Neural cell (in vitro differentiated cells): ENCODE measurements at regions not wholly inside any gene's neighbourhood (a gene's known extent, or its start where the extent isn't known, plus 50 kb on each side); places are given as distances from the start of the nearest gene placed in this dataset.

Experiments used
- H2AFZ ChIP-seq: fragments of 200-600, 300-800 bp; sonication (generic), shearing (Covaris generic); 2 replicates; pipeline ENCODE4 v1.6.0; 2014; ENCODE audit warnings: low read depth, mild to moderate bottlenecking, antibody characterized with exemption, low read length, moderate library complexity
- H3F3A ChIP-seq: fragments of 200-600 bp; shearing (Covaris generic); 2 replicates; pipeline ENCODE4 v1.6.1; 2016; ENCODE audit warnings: mild to moderate bottlenecking, moderate library complexity, mixed read lengths, antibody characterized with exemption, low read length; ENCODE audit not compliant: insufficient read depth, poor library complexity, severe bottlenecking
- H3K27ac ChIP-seq: fragments of 200-600, 300-800 bp; sonication (generic), shearing (Covaris generic); 2 replicates; pipeline ENCODE4 v1.5.1; 2014; ENCODE audit warnings: mild to moderate bottlenecking, low read length, moderate library complexity
- H3K27me3 ChIP-seq: fragments of 300-800, 200-600 bp; sonication (generic), shearing (Covaris generic); 2 replicates; pipeline ENCODE4 v1.6.0; 2014; ENCODE audit warnings: mild to moderate bottlenecking, low read depth, low read length, moderate library complexity; ENCODE audit not compliant: insufficient read depth
- H3K36me3 ChIP-seq: fragments of 300-800, 200-600 bp; sonication (generic), shearing (Covaris generic); 2 replicates; pipeline ENCODE4 v1.5.1; 2014; ENCODE audit warnings: mild to moderate bottlenecking, antibody characterized with exemption, low read length, moderate library complexity; ENCODE audit not compliant: insufficient read depth
- H3K4me2 ChIP-seq: fragments of 300-800, 200-600 bp; sonication (generic), shearing (Covaris generic); 2 replicates; pipeline ENCODE4 v1.6.0; 2014; ENCODE audit warnings: mild to moderate bottlenecking, low read length
- H3K4me3 ChIP-seq: fragments of 300-800, 200-600 bp; sonication (generic), shearing (Covaris generic); 2 replicates; pipeline ENCODE4 v1.5.1; 2014; ENCODE audit warnings: mild to moderate bottlenecking, low read length, moderate library complexity
- H3K79me2 ChIP-seq: fragments of 200-600 bp; shearing (Covaris generic); replicated peaks from 2 replicates; pipeline ENCODE4 v1.6.0; 2014; ENCODE audit warnings: mild to moderate bottlenecking, low read length, moderate library complexity; ENCODE audit not compliant: insufficient read depth
- H3K9ac ChIP-seq: fragments of 300-800, 200-600 bp; sonication (generic), shearing (Covaris generic); 2 replicates; pipeline ENCODE4 v1.6.1; 2016; ENCODE audit warnings: mild to moderate bottlenecking, low read length, mixed read lengths
- H3K9me2 ChIP-seq: fragments of 200-600 bp; shearing (Covaris generic); 2 replicates; pipeline ENCODE4 v1.6.1; 2016; ENCODE audit warnings: mild to moderate bottlenecking, low read length, mixed read lengths; ENCODE audit not compliant: insufficient read depth
- H3K9me3 ChIP-seq: fragments of 200-600, 300-800 bp; sonication (generic), shearing (Covaris generic); 2 replicates; pipeline ENCODE4 v1.6.1; 2016; ENCODE audit warnings: mild to moderate bottlenecking, mixed run types, low read length, moderate library complexity, mixed read lengths
- H4K20me1 ChIP-seq: fragments of 200-600 bp; shearing (Covaris generic); 2 replicates; pipeline ENCODE4 v1.6.1; 2016; ENCODE audit warnings: mild to moderate bottlenecking, mixed run types; ENCODE audit not compliant: insufficient read depth
- EP300 ChIP-seq: fragments of 450-650 bp; conservative IDR thresholded peaks from 2 replicates; pipeline ENCODE4 v1.6.1; 2014; ENCODE audit warnings: antibody characterized with exemption, mild to moderate bottlenecking, moderate library complexity; ENCODE audit not compliant: poor library complexity, severe bottlenecking
- EZH2 ChIP-seq: fragments of 200-600, 300-800 bp; shearing (Covaris generic), sonication (generic); IDR thresholded peaks from 2 replicates; pipeline ENCODE4 v1.6.1; 2014; ENCODE audit warnings: antibody characterized with exemption, low read length, borderline replicate concordance, mild to moderate bottlenecking; ENCODE audit not compliant: insufficient read depth, poor library complexity, severe bottlenecking
- MXI1 ChIP-seq: fragments of 450-650 bp; conservative IDR thresholded peaks from 2 replicates; pipeline ENCODE4 v1.6.1; 2014; ENCODE audit warnings: antibody characterized with exemption, mild to moderate bottlenecking; ENCODE audit not compliant: poor library complexity, severe bottlenecking
- POLR2AphosphoS5 ChIP-seq: IDR thresholded peaks from 2 replicates; pipeline ENCODE4 v1.6.1; 2012
- RAD21 ChIP-seq: fragments of 450-650 bp; conservative IDR thresholded peaks from 2 replicates; pipeline ENCODE4 v1.6.1; 2014; ENCODE audit warnings: antibody characterized with exemption, mild to moderate bottlenecking, moderate library complexity
- SMC3 ChIP-seq: fragments of 450-650 bp; conservative IDR thresholded peaks from 2 replicates; pipeline ENCODE4 v1.6.1; 2014; ENCODE audit warnings: antibody characterized with exemption, mild to moderate bottlenecking, moderate library complexity; ENCODE audit not compliant: poor library complexity
- TAF1 ChIP-seq: IDR thresholded peaks from 2 replicates; pipeline ENCODE4 v1.6.1; 2012; ENCODE audit warnings: low read depth
- TF ChIP-seq, protein P1 (sequence below): IDR thresholded peaks from 2 replicates; pipeline ENCODE4 v1.6.1; 2012; ENCODE audit warnings: borderline replicate concordance
- TF ChIP-seq, protein P2 (sequence below): fragments of 450-650 bp; IDR thresholded peaks from 2 replicates; pipeline ENCODE4 v1.5.1; 2014; ENCODE audit warnings: antibody characterized with exemption, mild to moderate bottlenecking, moderate library complexity; ENCODE audit not compliant: poor library complexity, severe bottlenecking

DNA sequence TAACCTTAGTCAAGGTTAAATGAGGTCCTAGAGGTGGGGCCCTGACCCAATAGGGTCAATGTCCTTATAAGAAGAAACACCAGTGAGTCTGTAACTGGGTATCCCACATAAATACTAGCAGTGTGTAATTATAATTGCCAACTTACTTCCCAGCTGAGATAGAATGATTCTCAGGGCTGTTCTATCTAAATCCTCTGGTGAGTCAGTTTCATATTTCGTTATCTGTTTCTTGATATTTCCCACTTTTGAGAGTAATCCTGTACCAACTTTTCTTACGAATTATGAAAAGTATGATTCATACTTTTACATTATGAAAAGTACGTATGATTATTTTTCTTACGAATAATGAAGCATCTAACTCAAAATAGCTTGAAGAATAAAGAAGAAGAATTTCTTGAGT is 546.8 kb upstream of the NETO1 start:
- Histone ChIP-seq H3K79me2 (no peaks in the 10 kb centered on the region), H3K4me2 (no peak overlapping the region), H2AFZ (no peak overlapping the region), H3K36me3 (no peaks in the 10 kb centered on the region), H3K9me2 (no peaks in the 10 kb centered on the region), H3K27me3 (no peaks in the 10 kb centered on the region), H3K4me3 (no peak overlapping the region), H3K27ac (no peak overlapping the region), H3F3A (no peaks in the 10 kb centered on the region), H3K9me3 (no peaks in the 10 kb centered on the region), H4K20me1 (no peaks in the 10 kb centered on the region), H3K9ac (no peak overlapping the region)
- no peak for TF ChIP-seq MXI1
- TF ChIP-seq SMC3 = no peak
- no peak for TF ChIP-seq TAF1
- TF ChIP-seq, protein P1, sequence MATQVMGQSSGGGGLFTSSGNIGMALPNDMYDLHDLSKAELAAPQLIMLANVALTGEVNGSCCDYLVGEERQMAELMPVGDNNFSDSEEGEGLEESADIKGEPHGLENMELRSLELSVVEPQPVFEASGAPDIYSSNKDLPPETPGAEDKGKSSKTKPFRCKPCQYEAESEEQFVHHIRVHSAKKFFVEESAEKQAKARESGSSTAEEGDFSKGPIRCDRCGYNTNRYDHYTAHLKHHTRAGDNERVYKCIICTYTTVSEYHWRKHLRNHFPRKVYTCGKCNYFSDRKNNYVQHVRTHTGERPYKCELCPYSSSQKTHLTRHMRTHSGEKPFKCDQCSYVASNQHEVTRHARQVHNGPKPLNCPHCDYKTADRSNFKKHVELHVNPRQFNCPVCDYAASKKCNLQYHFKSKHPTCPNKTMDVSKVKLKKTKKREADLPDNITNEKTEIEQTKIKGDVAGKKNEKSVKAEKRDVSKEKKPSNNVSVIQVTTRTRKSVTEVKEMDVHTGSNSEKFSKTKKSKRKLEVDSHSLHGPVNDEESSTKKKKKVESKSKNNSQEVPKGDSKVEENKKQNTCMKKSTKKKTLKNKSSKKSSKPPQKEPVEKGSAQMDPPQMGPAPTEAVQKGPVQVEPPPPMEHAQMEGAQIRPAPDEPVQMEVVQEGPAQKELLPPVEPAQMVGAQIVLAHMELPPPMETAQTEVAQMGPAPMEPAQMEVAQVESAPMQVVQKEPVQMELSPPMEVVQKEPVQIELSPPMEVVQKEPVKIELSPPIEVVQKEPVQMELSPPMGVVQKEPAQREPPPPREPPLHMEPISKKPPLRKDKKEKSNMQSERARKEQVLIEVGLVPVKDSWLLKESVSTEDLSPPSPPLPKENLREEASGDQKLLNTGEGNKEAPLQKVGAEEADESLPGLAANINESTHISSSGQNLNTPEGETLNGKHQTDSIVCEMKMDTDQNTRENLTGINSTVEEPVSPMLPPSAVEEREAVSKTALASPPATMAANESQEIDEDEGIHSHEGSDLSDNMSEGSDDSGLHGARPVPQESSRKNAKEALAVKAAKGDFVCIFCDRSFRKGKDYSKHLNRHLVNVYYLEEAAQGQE = no peak
- TF ChIP-seq EP300 = no peak
- TF ChIP-seq RAD21 = no peak
- TF ChIP-seq POLR2AphosphoS5 = no peak

DNA sequence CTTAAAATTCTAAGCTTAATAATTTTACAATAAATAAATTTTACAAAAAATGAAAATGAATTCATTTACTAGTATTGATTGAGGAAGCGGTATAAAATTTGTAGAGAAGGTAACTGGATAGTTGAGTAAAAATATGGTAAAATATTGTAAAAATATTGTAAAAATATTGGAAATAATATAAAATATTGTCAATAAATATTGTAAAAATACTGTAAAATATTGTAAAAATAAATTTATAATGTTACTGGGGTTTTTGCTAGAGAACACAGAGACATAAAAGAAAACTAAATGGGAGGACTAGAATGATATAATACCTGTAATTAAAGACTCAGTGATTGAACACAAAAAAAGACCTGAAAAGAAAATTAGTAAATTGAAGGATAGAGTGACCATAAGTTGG is 546.3 kb upstream of the NETO1 start:
- TF ChIP-seq SMC3 (no peak), TAF1 (no peak), EZH2 (no peak), POLR2AphosphoS5 (no peak)
- H3K79me2 ChIP-seq = no peaks in the 10 kb centered on the region
- no peaks in the 10 kb centered on the region for H3F3A ChIP-seq
- no peak overlapping the region for H3K4me2 ChIP-seq
- no peaks in the 10 kb centered on the region for H3K9me3 ChIP-seq
- no peaks in the 10 kb centered on the region for H3K27me3 ChIP-seq
- H3K36me3 ChIP-seq = no peaks in the 10 kb centered on the region
- H3K9me2 ChIP-seq = no peaks in the 10 kb centered on the region
- no peak overlapping the region for H3K9ac ChIP-seq
- no peak overlapping the region for H2AFZ ChIP-seq
- no peak overlapping the region for H3K4me3 ChIP-seq
- no peak overlapping the region for H3K27ac ChIP-seq
- H4K20me1 ChIP-seq = no peaks in the 10 kb centered on the region

DNA sequence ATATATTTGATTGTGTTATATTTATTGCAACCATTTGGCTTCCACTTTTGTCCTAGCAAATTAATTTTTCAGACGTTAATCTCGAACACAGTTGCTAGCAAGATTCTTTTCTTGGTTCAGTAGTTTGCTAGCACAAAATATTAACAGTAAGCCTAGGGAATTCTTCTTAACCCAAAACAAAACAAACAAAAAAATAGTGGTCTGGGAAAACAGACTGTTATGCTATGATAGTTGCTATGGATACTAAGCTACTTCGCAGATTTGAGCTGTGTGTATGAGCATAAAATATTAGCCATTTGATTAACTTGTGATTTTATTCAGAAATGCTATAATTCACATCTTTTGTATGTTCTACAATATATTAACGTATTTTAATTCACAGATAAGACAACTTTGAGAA is 541.5 kb upstream of the NETO1 start:
- no peaks in the 10 kb centered on the region for H3K79me2 ChIP-seq
- no peaks in the 10 kb centered on the region for H3F3A ChIP-seq
- no peak overlapping the region for H3K4me2 ChIP-seq
- no peaks in the 10 kb centered on the region for H3K36me3 ChIP-seq
- H3K27me3 ChIP-seq = no peaks in the 10 kb centered on the region
- H3K9ac ChIP-seq = no peak overlapping the region
- H3K9me3 ChIP-seq = no peaks in the 10 kb centered on the region
- no peak overlapping the region for H2AFZ ChIP-seq
- TF ChIP-seq EP300 (no peak), TAF1 (no peak), RAD21 (no peak), EZH2 (no peak), POLR2AphosphoS5 (no peak), SMC3 (no peak), MXI1 (no peak)
- TF ChIP-seq, protein P1 = no peak
- TF ChIP-seq, protein P2, sequence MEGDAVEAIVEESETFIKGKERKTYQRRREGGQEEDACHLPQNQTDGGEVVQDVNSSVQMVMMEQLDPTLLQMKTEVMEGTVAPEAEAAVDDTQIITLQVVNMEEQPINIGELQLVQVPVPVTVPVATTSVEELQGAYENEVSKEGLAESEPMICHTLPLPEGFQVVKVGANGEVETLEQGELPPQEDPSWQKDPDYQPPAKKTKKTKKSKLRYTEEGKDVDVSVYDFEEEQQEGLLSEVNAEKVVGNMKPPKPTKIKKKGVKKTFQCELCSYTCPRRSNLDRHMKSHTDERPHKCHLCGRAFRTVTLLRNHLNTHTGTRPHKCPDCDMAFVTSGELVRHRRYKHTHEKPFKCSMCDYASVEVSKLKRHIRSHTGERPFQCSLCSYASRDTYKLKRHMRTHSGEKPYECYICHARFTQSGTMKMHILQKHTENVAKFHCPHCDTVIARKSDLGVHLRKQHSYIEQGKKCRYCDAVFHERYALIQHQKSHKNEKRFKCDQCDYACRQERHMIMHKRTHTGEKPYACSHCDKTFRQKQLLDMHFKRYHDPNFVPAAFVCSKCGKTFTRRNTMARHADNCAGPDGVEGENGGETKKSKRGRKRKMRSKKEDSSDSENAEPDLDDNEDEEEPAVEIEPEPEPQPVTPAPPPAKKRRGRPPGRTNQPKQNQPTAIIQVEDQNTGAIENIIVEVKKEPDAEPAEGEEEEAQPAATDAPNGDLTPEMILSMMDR = no peak
- no peak overlapping the region for H3K4me3 ChIP-seq
- no peak overlapping the region for H3K27ac ChIP-seq
- H4K20me1 ChIP-seq = no peaks in the 10 kb centered on the region
- H3K9me2 ChIP-seq = no peaks in the 10 kb centered on the region
